Endodermal cell (in vitro differentiated cells): ENCODE measurements at regions not wholly inside any gene's neighbourhood (a gene's known extent, or its start where the extent isn't known, plus 50 kb on each side); places are given as distances from the start of the nearest gene placed in this dataset.
A peak's percentile ranks its signal among the peaks of the same experiment; 100 is the strongest.

Source experiments
- DNase-seq: peaks from one replicate; pipeline ENCODE4 v3.0.0-alpha.2; 2017
- H3K27ac ChIP-seq: 2 replicates; pipeline ENCODE4 v1.5.1; 2013; ENCODE audit warnings: mild to moderate bottlenecking, low read depth, low read length, moderate library complexity
- H3K27me3 ChIP-seq: 2 replicates; pipeline ENCODE4 v1.6.1; 2013; ENCODE audit warnings: mild to moderate bottlenecking, low read length, moderate library complexity; ENCODE audit not compliant: insufficient read depth, control insufficient read depth, poor library complexity, severe bottlenecking
- H3K36me3 ChIP-seq: 2 replicates; pipeline ENCODE4 v1.7.0; 2013; ENCODE audit warnings: mild to moderate bottlenecking, low read length, moderate library complexity; ENCODE audit not compliant: control insufficient read depth, insufficient read depth
- H3K4me1 ChIP-seq: one replicate; pipeline ENCODE4 v1.7.0; 2013; ENCODE audit warnings: low read length; ENCODE audit not compliant: control insufficient read depth, insufficient read depth
- H3K4me3 ChIP-seq: 2 replicates; pipeline ENCODE4 v1.5.1; 2013; ENCODE audit warnings: mild to moderate bottlenecking, low read length, moderate library complexity
- H3K9ac ChIP-seq: 2 replicates; pipeline ENCODE4 v1.6.1; 2013; ENCODE audit warnings: mild to moderate bottlenecking, low read length, moderate library complexity; ENCODE audit not compliant: poor library complexity, severe bottlenecking; ENCODE audit errors: extremely low read depth
- H3K9me3 ChIP-seq: 2 replicates; pipeline ENCODE4 v1.6.1; 2013; ENCODE audit warnings: mild to moderate bottlenecking, low read length, moderate library complexity; ENCODE audit not compliant: control insufficient read depth
- H3K27ac Mint-ChIP-seq: 2 replicates; pipeline ENCODE4 v1.8.0; 2020; ENCODE audit warnings: mixed read lengths
- H3K27me3 Mint-ChIP-seq: 2 replicates; pipeline ENCODE4 v1.8.0; 2021; ENCODE audit warnings: mild to moderate bottlenecking, mixed read lengths; ENCODE audit not compliant: insufficient read depth
- H3K36me3 Mint-ChIP-seq: 2 replicates; pipeline ENCODE4 v1.8.0; 2020; ENCODE audit warnings: low read depth, mixed read lengths
- H3K4me1 Mint-ChIP-seq: 2 replicates; pipeline ENCODE4 v1.8.0; 2020; ENCODE audit warnings: mixed read lengths
- H3K4me3 Mint-ChIP-seq: 2 replicates; pipeline ENCODE4 v1.8.0; 2020; ENCODE audit warnings: mild to moderate bottlenecking, moderate library complexity, mixed read lengths
- H3K9me3 Mint-ChIP-seq: 2 replicates; pipeline ENCODE4 v1.8.0; 2020; ENCODE audit warnings: mild to moderate bottlenecking, mixed read lengths
- CTCF ChIP-seq: fragments of 200-600 bp; sonication (generic); conservative IDR thresholded peaks from 2 replicates; pipeline ENCODE4 v1.5.0; 2021; ENCODE audit warnings: antibody characterized with exemption, mild to moderate bottlenecking
- WGBS, 2 experiments: methylation state at CpG; one replicate each; pipeline versions ENCODE4 v1.1.5 to v1.1.7; 2013; ENCODE audit warnings: missing lambda C conversion rate in 2 of 2, mixed read lengths in 1 of 2; ENCODE audit not compliant: insufficient coverage in 1 of 2, insufficient read length in 1 of 2; 5-methylcytosine and 5-hydroxymethylcytosine counted together

GRCh38 chr15:24752354-24752753 is 76.8 kb downstream of the NPAP1 start:
- TF ChIP-seq CTCF, result no peak
- H3K27ac Mint-ChIP-seq, result no peak overlapping the region
- peaks cover 2% of the 10 kb centered on the region for H3K27me3 Mint-ChIP-seq
- Histone ChIP-seq H3K27me3 (no peaks in the 10 kb centered on the region), H3K9ac (no peak overlapping the region), H3K27ac (no peak overlapping the region), H3K4me3 (no peak overlapping the region), H3K9me3 (peaks cover 71% of the 10 kb centered on the region), H3K4me1 (no peaks in the 10 kb centered on the region), H3K36me3 (no peaks in the 10 kb centered on the region)
- H3K4me3 Mint-ChIP-seq, result no peak overlapping the region
- H3K36me3 Mint-ChIP-seq, result peaks cover 8% of the 10 kb centered on the region
- H3K4me1 Mint-ChIP-seq, result peaks cover 12% of the 10 kb centered on the region
- DNase-seq, result peak; percentile 65
- WGBS, 2 experiments, result 58 to 62% methylated on average over 2 to 3 of the region's 3 CpGs
- peaks cover 48% of the 10 kb centered on the region for H3K9me3 Mint-ChIP-seq

- DNase-seq, result no peak
- Histone ChIP-seq H3K9ac (no peak overlapping the region), H3K36me3 (no peaks in the 10 kb centered on the region), H3K4me1 (no peaks in the 10 kb centered on the region), H3K27ac (no peak overlapping the region), H3K9me3 (peaks cover 36% of the 10 kb centered on the region), H3K4me3 (no peak overlapping the region), H3K27me3 (no peaks in the 10 kb centered on the region)
- peaks cover 51% of the 10 kb centered on the region for H3K9me3 Mint-ChIP-seq
- no peak overlapping the region for H3K27ac Mint-ChIP-seq
- H3K4me3 Mint-ChIP-seq, result no peak overlapping the region
- H3K4me1 Mint-ChIP-seq, result peaks cover 23% of the 10 kb centered on the region
- 77 to 85% methylated on average over 5 of the region's 5 CpGs for WGBS, 2 experiments
- no peak for TF ChIP-seq CTCF
- no peaks in the 10 kb centered on the region for H3K36me3 Mint-ChIP-seq
- H3K27me3 Mint-ChIP-seq, result no peaks in the 10 kb centered on the region
Observed at GRCh38 chr15:24756101-24756500, 80.5 kb downstream of the NPAP1 start.

- WGBS, 2 experiments, result 80 to 89% methylated on average over 4 to 7 of the region's 7 CpGs
- Histone ChIP-seq H3K27ac (no peak overlapping the region), H3K36me3 (no peaks in the 10 kb centered on the region), H3K9me3 (peaks cover 9% of the 10 kb centered on the region), H3K4me3 (no peak overlapping the region), H3K4me1 (no peaks in the 10 kb centered on the region), H3K27me3 (no peaks in the 10 kb centered on the region), H3K9ac (no peak overlapping the region)
- Mint-ChIP-seq H3K4me1 (peaks cover 36% of the 10 kb centered on the region), H3K4me3 (no peak overlapping the region), H3K36me3 (no peaks in the 10 kb centered on the region), H3K27me3 (no peaks in the 10 kb centered on the region), H3K9me3 (peaks cover 45% of the 10 kb centered on the region), H3K27ac (no peak overlapping the region)
- DNase-seq, result no peak
- TF ChIP-seq CTCF, result no peak
Observed at GRCh38 chr15:24760066-24760465, 84.5 kb downstream of the NPAP1 start.
